ENCODE measurements at regions not wholly inside any gene's neighbourhood (a gene's known extent, or its start where the extent isn't known, plus 50 kb on each side); places are given as distances from the start of the nearest gene placed in this dataset.

- TF ChIP-seq CTCF (IDR thresholded peaks at IDR 0.05 in 8 of 11, conservative IDR thresholded peaks at IDR 0.05 in 3 of 11): no peak
- no peak for TF ChIP-seq POLR2A (IDR thresholded peaks at IDR 0.05)
- no peak for TF ChIP-seq POLR2AphosphoS5 (IDR thresholded peaks at IDR 0.05)
Observed at GRCh38 chr7:85287106-85287825, 100.4 kb upstream of the SEMA3D start.

All from spleen (tissue), 7 donors.